Heart right ventricle (tissue), 16 donors: ENCODE measurements at regions not wholly inside any gene's neighbourhood (a gene's known extent, or its start where the extent isn't known, plus 50 kb on each side); places are given as distances from the start of the nearest gene placed in this dataset.

Experiments used
- ATAC-seq, 8 donors: fragments of 200-7000 bp; cut with Tn5 transposase; one replicate each; pipeline ENCODE4 v1.9.1; 2020; ENCODE audit warnings: mild to moderate bottlenecking in 8 of 8, moderate library complexity in 8 of 8, moderate number of reproducible peaks in 1 of 8
- DNase-seq, 2 donors: peaks; one replicate each; pipeline ENCODE4 v3.0.0-alpha.2; 2020
- H3K27ac ChIP-seq, 10 donors: fragments of 200-600 bp; sonication (generic) in 2 of 10; one replicate each; pipeline versions ENCODE4 v1.5.0 to v1.8.0; 2020 to 2022; ENCODE audit warnings: mild to moderate bottlenecking in 3 of 10
- H3K27me3 ChIP-seq, 7 donors: fragments of 200-600 bp; one replicate each; pipeline ENCODE4 v1.8.0; 2021 to 2022; ENCODE audit warnings: mild to moderate bottlenecking in 2 of 7
- H3K36me3 ChIP-seq, 9 donors: fragments of 200-600 bp; sonication (generic) in 1 of 9; one replicate each; pipeline versions ENCODE4 v1.5.0 to v1.8.0; 2020 to 2022; ENCODE audit warnings: mild to moderate bottlenecking in 2 of 9
- H3K4me1 ChIP-seq, 9 donors: fragments of 200-600 bp; sonication (generic) in 1 of 9; one replicate each; pipeline versions ENCODE4 v1.5.0 to v1.8.0; 2020 to 2022; ENCODE audit warnings: mild to moderate bottlenecking in 4 of 9
- H3K4me3 ChIP-seq, 10 donors: fragments of 200-600 bp; sonication (generic) in 2 of 10; one replicate each; pipeline versions ENCODE4 v1.5.0 to v1.8.0; 2020 to 2022; ENCODE audit warnings: mild to moderate bottlenecking in 7 of 10, moderate library complexity in 2 of 10
- H3K9me3 ChIP-seq, 11 donors: fragments of 200-600 bp in 10 of 11; sonication (generic) in 2 of 11; one replicate each; pipeline versions ENCODE4 v1.5.0 to v1.8.0; 2013 to 2022; ENCODE audit warnings: mild to moderate bottlenecking in 2 of 11, control low read depth in 1 of 11, moderate library complexity in 1 of 11
- WGBS, 2 donors: extraction: QIAGEN DNeasy Blood & Tissue Kit; methylation state at CpG; one replicate each; pipeline ENCODE4 v1.1.7; 2013; ENCODE audit warnings: inconsistent platforms in 1 of 2; 5-methylcytosine and 5-hydroxymethylcytosine counted together
- intact Hi-C, 10 donors: fragments of 100-400 bp; cut with DNase I; formaldehyde crosslinking; loops; one replicate each; pipeline versions ENCODE4 v1.11.1 to v1.14.2; 2022
- TF ChIP-seq, protein P1 (sequence below), 9 donors: fragments of 200-600 bp; sonication (generic) in 2 of 9; IDR thresholded peaks; one replicate each; pipeline versions ENCODE4 v1.5.0 to v1.8.0; 2021 to 2022; ENCODE audit warnings: antibody characterized with exemption in 9 of 9, mild to moderate bottlenecking in 5 of 9, moderate library complexity in 1 of 9
- donor health status: Arrhythmogenic right ventricular cardiomyopathy.
- donor health status: ischemic (EF 13 %, LVEDD 7.1; RV severe dilation, severe dysfunction).
- donor health status: healthy with polysubstance abuse.
- donor health status: DM: no; HTN: yes; CAD: no.
- donor health status: DM: no; HTN: no; CAD: no.
- donor health status: ischemic (EF 25% LVEDD 6.9; RV normal size, moderate dysfunction).
- donor health status: ischemic (EF 25% LVEDD 5.7; RV mildly dilated, moderate dysfunction).
- donor health status: healthy.
- donor health status: DM: yes; HTN: yes; CAD: no.
- donor health status: Ischemic cardiomyopathy.
- donor health status: ischemic (EF 35%, LVEDD 5.7; RV mildly dilated, moderate dysfunction).
- donor health status: nonischemic (EF 11% LVEDD 7.7; RV severe dilation, severe dysfunction).
- donor health status: DM: yes; HTN: yes; CAD: no.
- donor health status: PGD.
- donor health status: ischemic (EF 29% LVEDD 5.4; RV normal size, mild dysfunction).
- donor health status: nonischemic (EF 23%, LVEDD 6.1; RV moderate dilation, normal function).

DNA sequence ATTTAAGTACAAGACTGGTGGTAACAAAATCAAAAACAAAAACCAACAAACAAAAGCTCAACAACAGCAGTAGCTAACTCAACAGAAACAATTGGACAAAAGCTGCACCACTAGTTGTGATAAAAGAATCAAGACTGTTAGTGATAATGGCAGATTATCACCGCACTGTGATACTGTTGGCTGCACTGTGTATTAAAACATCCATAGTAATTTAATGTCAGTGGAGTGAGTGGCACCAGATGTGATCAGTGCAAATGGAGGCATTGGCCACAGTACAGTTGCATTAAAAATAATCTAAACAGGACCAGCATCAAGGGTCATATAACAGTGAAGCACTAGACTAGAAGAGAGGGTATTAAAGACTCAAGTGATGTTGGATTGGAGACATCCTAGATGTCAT lies 1341.3 kb downstream of the MRPL39 start:
- H3K27ac ChIP-seq, result no peak overlapping the region
- intact Hi-C loops, result no loop called here
- H3K36me3 ChIP-seq, result no peaks in the 10 kb centered on the region
- DNase-seq (no peak), ATAC-seq (no peak)
- H3K9me3 ChIP-seq, result peaks cover 0 to 3% (median 0%) of the 10 kb centered on the region in 11 donors
- H3K27me3 ChIP-seq, result no peaks in the 10 kb centered on the region
- WGBS, 2 donors, result 47 to 63% methylated on average over 1 of the region's 1 CpG
- H3K4me3 ChIP-seq, result no peak overlapping the region
- no peaks in the 10 kb centered on the region for H3K4me1 ChIP-seq
- TF ChIP-seq, protein P1, sequence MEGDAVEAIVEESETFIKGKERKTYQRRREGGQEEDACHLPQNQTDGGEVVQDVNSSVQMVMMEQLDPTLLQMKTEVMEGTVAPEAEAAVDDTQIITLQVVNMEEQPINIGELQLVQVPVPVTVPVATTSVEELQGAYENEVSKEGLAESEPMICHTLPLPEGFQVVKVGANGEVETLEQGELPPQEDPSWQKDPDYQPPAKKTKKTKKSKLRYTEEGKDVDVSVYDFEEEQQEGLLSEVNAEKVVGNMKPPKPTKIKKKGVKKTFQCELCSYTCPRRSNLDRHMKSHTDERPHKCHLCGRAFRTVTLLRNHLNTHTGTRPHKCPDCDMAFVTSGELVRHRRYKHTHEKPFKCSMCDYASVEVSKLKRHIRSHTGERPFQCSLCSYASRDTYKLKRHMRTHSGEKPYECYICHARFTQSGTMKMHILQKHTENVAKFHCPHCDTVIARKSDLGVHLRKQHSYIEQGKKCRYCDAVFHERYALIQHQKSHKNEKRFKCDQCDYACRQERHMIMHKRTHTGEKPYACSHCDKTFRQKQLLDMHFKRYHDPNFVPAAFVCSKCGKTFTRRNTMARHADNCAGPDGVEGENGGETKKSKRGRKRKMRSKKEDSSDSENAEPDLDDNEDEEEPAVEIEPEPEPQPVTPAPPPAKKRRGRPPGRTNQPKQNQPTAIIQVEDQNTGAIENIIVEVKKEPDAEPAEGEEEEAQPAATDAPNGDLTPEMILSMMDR (IDR thresholded peaks at IDR 0.05), result no peak

- 79 to 82% methylated on average over 3 of the region's 3 CpGs for WGBS, 2 donors
- no peak overlapping the region for H3K27ac ChIP-seq
- H3K9me3 ChIP-seq, result peaks cover 0 to 15% (median 0%) of the 10 kb centered on the region in 11 donors
- H3K36me3 ChIP-seq, result no peaks in the 10 kb centered on the region
- intact Hi-C loops, result no loop called here
- DNase-seq, result no peak
- H3K4me1 ChIP-seq, result no peaks in the 10 kb centered on the region
- H3K4me3 ChIP-seq, result no peak overlapping the region
- no peak for ATAC-seq
- TF ChIP-seq, protein P1 (IDR thresholded peaks at IDR 0.05), result no peak
- H3K27me3 ChIP-seq, result no peaks in the 10 kb centered on the region
Measured at GRCh38 chr21:24260751-24261150, 1346.5 kb downstream of the MRPL39 start.

GRCh38 chr21:24259241-24259640 lies 1348.0 kb downstream of the MRPL39 start:
- Histone ChIP-seq H3K9me3 (peaks cover 0 to 23% (median 0%) of the 10 kb centered on the region in 11 donors), H3K36me3 (no peaks in the 10 kb centered on the region), H3K27ac (no peak overlapping the region), H3K27me3 (no peaks in the 10 kb centered on the region), H3K4me3 (no peak overlapping the region), H3K4me1 (no peaks in the 10 kb centered on the region)
- DNase-seq (no peak), ATAC-seq (no peak)
- intact Hi-C loops, result no loop called here
- TF ChIP-seq, protein P1 (IDR thresholded peaks at IDR 0.05), result no peak
- WGBS, 2 donors, result 89 to 92% methylated on average over 1 of the region's 1 CpG

- DNase-seq (no peak), ATAC-seq (no peak)
- WGBS, 2 donors, result 54 to 77% methylated on average over 3 of the region's 3 CpGs
- TF ChIP-seq, protein P1 (IDR thresholded peaks at IDR 0.05), result no peak
- intact Hi-C loops, result no loop called here
- Histone ChIP-seq H3K36me3 (no peaks in the 10 kb centered on the region), H3K4me1 (no peaks in the 10 kb centered on the region), H3K27ac (no peak overlapping the region), H3K4me3 (no peak overlapping the region), H3K27me3 (no peaks in the 10 kb centered on the region), H3K9me3 (peaks cover 0 to 19% (median 0%) of the 10 kb centered on the region in 11 donors)
Measured at GRCh38 chr21:24255591-24255990, 1351.7 kb downstream of the MRPL39 start.
